ENCODE measurements at regions not wholly inside any gene's neighbourhood (a gene's known extent, or its start where the extent isn't known, plus 50 kb on each side); places are given as distances from the start of the nearest gene placed in this dataset.

DNA sequence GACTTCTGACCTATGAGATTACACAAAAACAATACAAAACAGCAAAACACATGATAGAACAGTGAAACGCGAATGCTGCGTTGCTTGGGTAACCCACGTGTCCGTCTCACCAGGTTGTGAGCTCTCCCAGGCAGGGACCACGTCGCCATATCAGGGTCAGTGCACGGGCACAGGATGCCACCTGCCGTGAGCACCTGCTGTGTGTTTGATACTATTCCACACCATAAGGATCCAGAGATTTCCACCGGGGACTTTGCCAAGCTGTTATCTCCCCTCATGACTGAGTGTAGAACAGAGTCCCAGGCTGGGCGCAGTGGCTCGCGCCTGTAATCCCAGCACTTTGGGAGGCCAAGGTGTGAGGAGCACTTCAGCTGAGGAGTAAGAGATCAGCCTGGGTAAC lies 288.0 kb downstream of the BMP7 start:
- DNase-seq = no peak
- Mint-ChIP-seq H3K36me3 (ENCODE audit: insufficient read depth in 1 of 3, low read depth in 3 of 3) (no peaks in the 10 kb centered on the region; a peak in 1 of 7 replicates), H3K4me1 (peaks cover 17 to 22% of the 10 kb centered on the region in 2 experiments), H3K9me3 (no peaks in the 10 kb centered on the region), H3K27me3 (ENCODE audit: low read depth) (peaks cover 28% of the 10 kb centered on the region), H3K4me3 (no peak overlapping the region), H3K27ac (peak overlapping the region in 1 of 3 experiments; percentile 87; a peak in 2 of 7 replicates)
- Histone ChIP-seq H3K9me3 (ENCODE audit: control insufficient read depth, low read depth, low read length) (no peaks in the 10 kb centered on the region), H4K8ac (replicated peaks; ENCODE audit: insufficient read length, low read depth, low read length) (no peak overlapping the region), H3K79me2 (ENCODE audit: insufficient read depth, low read length) (no peaks in the 10 kb centered on the region), H3K79me1 (ENCODE audit: insufficient read depth, low read depth, low read length, poor library complexity, severe bottlenecking) (no peaks in the 10 kb centered on the region), H3K4me2 (ENCODE audit: insufficient read depth, insufficient read length, low read length) (no peak overlapping the region), H4K20me1 (ENCODE audit: control insufficient read depth, insufficient read depth, insufficient read length) (no peaks in the 10 kb centered on the region), H3T11ph (ENCODE audit: low read length) (no peak overlapping the region), H3K9ac (ENCODE audit: extremely low read depth, insufficient read length, low read length) (no peak overlapping the region), H3K56ac (ENCODE audit: insufficient read length, low read depth, low read length) (no peak overlapping the region), H3K4me1 (ENCODE audit: insufficient read depth, low read length) (peaks cover 3% of the 10 kb centered on the region), H2BK15ac (ENCODE audit: low read depth, low read length) (no peak overlapping the region), H4K5ac (ENCODE audit: insufficient read length, low read depth, low read length) (no peak overlapping the region), H3K23ac (ENCODE audit: insufficient read length, low read depth, low read length) (no peak overlapping the region), H2BK5ac (ENCODE audit: insufficient read length, low read length) (no peak overlapping the region), H2BK120ac (ENCODE audit: low read depth, low read length, poor library complexity, severe bottlenecking) (no peak overlapping the region), H3K27ac (ENCODE audit: insufficient read length, low read depth, low read length) (no peak overlapping the region), H4K91ac (ENCODE audit: insufficient read length, low read depth, low read length) (no peak overlapping the region), H3K18ac (ENCODE audit: insufficient read length, low read depth, low read length) (no peak overlapping the region), H3K14ac (ENCODE audit: insufficient read depth, low read length) (no peak overlapping the region; the same call in 1 of the 2 replicates), H2AK5ac (ENCODE audit: insufficient read length, low read length) (no peak overlapping the region), H2BK20ac (ENCODE audit: low read depth, low read length, poor library complexity, severe bottlenecking) (no peak overlapping the region), H2AFZ (ENCODE audit: low read length) (no peak overlapping the region), H3K27me3 (ENCODE audit: insufficient read depth, low read length) (no peaks in the 10 kb centered on the region), H3K4ac (ENCODE audit: low read depth, low read length) (no peak overlapping the region), H3K23me2 (ENCODE audit: insufficient read length, low read depth, low read length, poor library complexity, severe bottlenecking) (no peaks in the 10 kb centered on the region), H2BK12ac (ENCODE audit: insufficient read length, low read depth, low read length) (no peak overlapping the region)
- WGBS (ENCODE audit: extremely low coverage, insufficient read length, low lambda C conversion rate) = no CpG with 5 or more reads among the region's 13 CpGs
- TF ChIP-seq, protein P1, sequence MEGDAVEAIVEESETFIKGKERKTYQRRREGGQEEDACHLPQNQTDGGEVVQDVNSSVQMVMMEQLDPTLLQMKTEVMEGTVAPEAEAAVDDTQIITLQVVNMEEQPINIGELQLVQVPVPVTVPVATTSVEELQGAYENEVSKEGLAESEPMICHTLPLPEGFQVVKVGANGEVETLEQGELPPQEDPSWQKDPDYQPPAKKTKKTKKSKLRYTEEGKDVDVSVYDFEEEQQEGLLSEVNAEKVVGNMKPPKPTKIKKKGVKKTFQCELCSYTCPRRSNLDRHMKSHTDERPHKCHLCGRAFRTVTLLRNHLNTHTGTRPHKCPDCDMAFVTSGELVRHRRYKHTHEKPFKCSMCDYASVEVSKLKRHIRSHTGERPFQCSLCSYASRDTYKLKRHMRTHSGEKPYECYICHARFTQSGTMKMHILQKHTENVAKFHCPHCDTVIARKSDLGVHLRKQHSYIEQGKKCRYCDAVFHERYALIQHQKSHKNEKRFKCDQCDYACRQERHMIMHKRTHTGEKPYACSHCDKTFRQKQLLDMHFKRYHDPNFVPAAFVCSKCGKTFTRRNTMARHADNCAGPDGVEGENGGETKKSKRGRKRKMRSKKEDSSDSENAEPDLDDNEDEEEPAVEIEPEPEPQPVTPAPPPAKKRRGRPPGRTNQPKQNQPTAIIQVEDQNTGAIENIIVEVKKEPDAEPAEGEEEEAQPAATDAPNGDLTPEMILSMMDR (conservative IDR thresholded peaks at IDR 0.05) = no peak
